ENCODE measurements at regions not wholly inside any gene's neighbourhood (a gene's known extent, or its start where the extent isn't known, plus 50 kb on each side); places are given as distances from the start of the nearest gene placed in this dataset.

- H2BK12ac ChIP-seq (ENCODE audit: insufficient read length, low read depth, low read length) = no peak overlapping the region
Measured at GRCh38 chr1:175875556-175875955, 132.2 kb upstream of the TNR start.

More at GRCh38 chr1:175875556-175875955, 132.2 kb upstream of the TNR start:
- Histone ChIP-seq H3K4me2 (ENCODE audit: insufficient read depth, insufficient read length, low read length) (no peak overlapping the region), H4K5ac (ENCODE audit: insufficient read length, low read depth, low read length) (no peak overlapping the region), H4K20me1 (ENCODE audit: control insufficient read depth, insufficient read depth, insufficient read length) (no peaks in the 10 kb centered on the region), H3K79me1 (ENCODE audit: insufficient read depth, low read depth, low read length, poor library complexity, severe bottlenecking) (no peaks in the 10 kb centered on the region), H2BK20ac (ENCODE audit: low read depth, low read length, poor library complexity, severe bottlenecking) (no peak overlapping the region), H2AK5ac (ENCODE audit: insufficient read length, low read length) (no peak overlapping the region), H3K4ac (ENCODE audit: low read depth, low read length) (no peak overlapping the region), H3K79me2 (ENCODE audit: insufficient read depth, low read length) (no peaks in the 10 kb centered on the region), H2BK5ac (ENCODE audit: insufficient read length, low read length) (no peak overlapping the region), H3K27me3 (ENCODE audit: insufficient read depth, low read length) (no peaks in the 10 kb centered on the region), H3K27ac (ENCODE audit: insufficient read length, low read depth, low read length) (no peak overlapping the region), H3K9ac (ENCODE audit: extremely low read depth, insufficient read length, low read length) (no peak overlapping the region), H2BK15ac (ENCODE audit: low read depth, low read length) (no peak overlapping the region), H3K56ac (ENCODE audit: insufficient read length, low read depth, low read length) (no peak overlapping the region), H2BK120ac (ENCODE audit: low read depth, low read length, poor library complexity, severe bottlenecking) (no peak overlapping the region), H4K91ac (ENCODE audit: insufficient read length, low read depth, low read length) (no peak overlapping the region), H3K4me1 (ENCODE audit: insufficient read depth, low read length) (0 out of 2 replicates have a peak, but pooled peaks cover 2% of the 10 kb centered on the region), H3K23me2 (ENCODE audit: insufficient read length, low read depth, low read length, poor library complexity, severe bottlenecking) (no peaks in the 10 kb centered on the region), H3K18ac (ENCODE audit: insufficient read length, low read depth, low read length) (no peak overlapping the region), H2AFZ (ENCODE audit: low read length) (no peak overlapping the region), H3T11ph (ENCODE audit: low read length) (no peak overlapping the region), H3K9me3 (ENCODE audit: control insufficient read depth, low read depth, low read length) (no peaks in the 10 kb centered on the region), H3K23ac (ENCODE audit: insufficient read length, low read depth, low read length) (no peak overlapping the region), H4K8ac (replicated peaks; ENCODE audit: insufficient read length, low read depth, low read length) (no peak overlapping the region), H3K14ac (ENCODE audit: insufficient read depth, low read length) (no peak overlapping the region)
- no peaks in the 10 kb centered on the region for H3K36me3 Mint-ChIP-seq (ENCODE audit: insufficient read depth in 1 of 3, low read depth in 3 of 3)
- no peak for DNase-seq
- H3K27ac Mint-ChIP-seq = no peak overlapping the region
- no peak overlapping the region for H3K4me3 Mint-ChIP-seq
- no CpG with 5 or more reads among the region's 6 CpGs for WGBS (ENCODE audit: extremely low coverage, insufficient read length, low lambda C conversion rate)
- peaks cover 29% of the 10 kb centered on the region for H3K27me3 Mint-ChIP-seq (ENCODE audit: low read depth)
- no peak for TF ChIP-seq CTCF (conservative IDR thresholded peaks at IDR 0.05)
- H3K4me1 Mint-ChIP-seq = peaks cover 6 to 10% of the 10 kb centered on the region in 2 experiments
- H3K9me3 Mint-ChIP-seq = no peaks in the 10 kb centered on the region; a peak in 1 of 5 replicates

Data from H9 (cell line).